22Rv1 (cell line): ENCODE measurements at regions not wholly inside any gene's neighbourhood (a gene's known extent, or its start where the extent isn't known, plus 50 kb on each side); places are given as distances from the start of the nearest gene placed in this dataset.

Experiments
- CTCF ChIP-seq: fragments of 450-650 bp; IDR thresholded peaks from 2 replicates; pipeline ENCODE4 v1.5.1; 2017; ENCODE audit warnings: mild to moderate bottlenecking
- ZFX ChIP-seq: fragments of 450-650 bp; IDR thresholded peaks from 2 replicates; pipeline ENCODE4 v1.6.1; 2017; ENCODE audit warnings: antibody characterized with exemption, borderline replicate concordance

- no peak for TF ChIP-seq ZFX
- TF ChIP-seq CTCF = no peak
These were observed 238.1 kb downstream of the MAF start for GRCh38 chr16:79362300-79362970.
